ENCODE measurements at regions not wholly inside any gene's neighbourhood (a gene's known extent, or its start where the extent isn't known, plus 50 kb on each side); places are given as distances from the start of the nearest gene placed in this dataset.

- TF ChIP-seq TSHZ1 (CRISPR knock-in tag; IDR thresholded peaks at IDR 0.05) (no peak), ZNF436 (CRISPR knock-in tag; IDR thresholded peaks at IDR 0.05) (no peak), GABPB2 (CRISPR knock-in tag; conservative IDR thresholded peaks at IDR 0.05) (no peak)
Observed at GRCh38 chr3:87837076-87837475, 221.7 kb downstream of the CGGBP1 start (continued).

GRCh38 chr3:87836026-87836425 lies 222.8 kb downstream of the CGGBP1 start:
- in situ Hi-C loops (cut with MboI), result no loop called here
- BruUV-seq (replicated peaks), result no TSS peak
- Histone ChIP-seq H3K27ac (ENCODE audit: extremely low read depth, low read depth, low read length) (no peak overlapping the region), H4K20me1 (replicated peaks; ENCODE audit: control insufficient read depth, insufficient read depth, low read length) (no peaks in the 10 kb centered on the region), H3K27me3 (ENCODE audit: control insufficient read depth in 2 of 2, insufficient read depth in 2 of 2, low read length in 2 of 2) (no peaks in the 10 kb centered on the region), H3K4me3 (no peak overlapping the region), H3K4me2 (ENCODE audit: insufficient read depth, low read length) (no peak overlapping the region), H3K9me1 (ENCODE audit: control insufficient read depth, insufficient read depth, low read length) (no peaks in the 10 kb centered on the region), H3K9me3 (replicated peaks; ENCODE audit: control insufficient read depth, insufficient read depth, low read depth, low read length) (no peaks in the 10 kb centered on the region; the same call in none of the 2 replicates), H3K36me3 (ENCODE audit: control insufficient read depth, insufficient read depth, low read length) (peaks cover 24% of the 10 kb centered on the region), H2AFZ (ENCODE audit: low read depth, low read length) (no peak overlapping the region), H3K9ac (ENCODE audit: insufficient read depth in 1 of 2, low read depth in 2 of 2, low read length in 2 of 2) (no peak overlapping the region), H3K4me1 (replicated peaks in 1 of 2; ENCODE audit: control insufficient read depth in 2 of 2, insufficient read depth in 2 of 2, low read length in 2 of 2) (peaks cover 0 to 4% of the 10 kb centered on the region in 2 experiments; a peak in 2 of 5 replicates), H3K79me2 (ENCODE audit: control insufficient read depth, insufficient read depth, low read length) (peaks cover 30% of the 10 kb centered on the region)
- no peak for FAIRE-seq
- DNase-seq (ENCODE audit: extremely low read depth in 1 of 4, low spot score in 3 of 4), result no peak
- no peak for ATAC-seq
- ChIA-PET CTCF (ENCODE audit: low intra/inter-chr PET ratio) (no interaction called here), POLR2A (no interaction called here)
- whole genome bisulfite sequencing (ENCODE audit: insufficient coverage, low coverage, missing lambda C conversion rate), result 82% methylated on average over 1 of the region's 1 CpG
- intact Hi-C loops (cut with micrococcal nuclease), result no loop called here
- TF ChIP-seq KAT7 (CRISPR knock-in tag; IDR thresholded peaks at IDR 0.05; ENCODE audit: borderline replicate concordance) (no peak), CEBPB (tag; IDR thresholded peaks at IDR 0.05) (no peak), ZHX1 (conservative IDR thresholded peaks at IDR 0.05; ENCODE audit: low read length) (no peak), EZH2 (IDR thresholded peaks at IDR 0.05; ENCODE audit: borderline replicate concordance, low read depth, low read length) (no peak), TEAD2 (tag; IDR thresholded peaks at IDR 0.05) (no peak), HDAC8 (tag; IDR thresholded peaks at IDR 0.05) (no peak), SIN3B (IDR thresholded peaks at IDR 0.05; ENCODE audit: low read depth) (no peak), SAFB2 (IDR thresholded peaks at IDR 0.05; ENCODE audit: borderline replicate concordance, low read depth, low read length, severe bottlenecking) (no peak), SMARCE1 (IDR thresholded peaks at IDR 0.05) (no peak), SNAPC5 (CRISPR knock-in tag; IDR thresholded peaks at IDR 0.05) (no peak), GATAD2A (IDR thresholded peaks at IDR 0.05) (no peak), ETV6 (IDR thresholded peaks at IDR 0.05; ENCODE audit: borderline replicate concordance in 1 of 2, low read depth in 2 of 2, low read length in 1 of 2) (no peak), ETV6 (CRISPR knock-in tag; IDR thresholded peaks at IDR 0.05; ENCODE audit: borderline replicate concordance) (no peak), GATA2 (CRISPR knock-in tag; IDR thresholded peaks at IDR 0.05) (no peak), FOXA3 (CRISPR knock-in tag; conservative IDR thresholded peaks at IDR 0.05 in 1 of 2, IDR thresholded peaks at IDR 0.05 in 1 of 2) (no peak)
